SK-N-SH (cell line): ENCODE measurements at regions not wholly inside any gene's neighbourhood (a gene's known extent, or its start where the extent isn't known, plus 50 kb on each side); places are given as distances from the start of the nearest gene placed in this dataset.

Experiments used
- CTCF ChIA-PET: fragments of 300-600, 350-600 bp; formaldehyde crosslinking; extraction: SDS; loops from one replicate; lab custom pipeline; 2021; lab: Yijun Ruan, JAX
- POLR2A ChIA-PET: fragments of 350-600 bp; sonication (Branson Sonifier 250); formaldehyde crosslinking; extraction: SDS; loops from one replicate; lab custom pipeline; 2020; ENCODE audit warnings: antibody characterized with exemption, inconsistent platforms; lab: Yijun Ruan, JAX
- DNase-seq: peaks from one replicate; pipeline ENCODE4 v3.0.0; 2012
- H2AFZ ChIP-seq: fragments of 200-600 bp; sonication (generic); 2 replicates; pipeline ENCODE4 v1.8.1; 2016; ENCODE audit warnings: antibody characterized with exemption, mild to moderate bottlenecking, low read depth
- H3F3A ChIP-seq: fragments of 200-600 bp; sonication (generic); replicated peaks from 2 replicates; pipeline ENCODE3; 2016; ENCODE audit warnings: antibody characterized with exemption, mild to moderate bottlenecking; ENCODE audit not compliant: insufficient read depth
- H3K27ac ChIP-seq, 2 experiments: fragments of 200-500 bp in 1 of 2; fragments of 200-600 bp in 1 of 2; sonication (Bioruptor generic) in 1 of 2; sonication (generic), shearing (Covaris generic) in 1 of 2; 2 replicates each; pipeline versions ENCODE4 v1.5.1 to v1.6.1; 2014 to 2016; ENCODE audit warnings: low read depth in 2 of 2, inconsistent platforms in 1 of 2, low read length in 1 of 2, mild to moderate bottlenecking in 1 of 2, mixed read lengths in 1 of 2
- H3K27me3 ChIP-seq: fragments of 200-600 bp; sonication (generic), shearing (Covaris generic); 2 replicates; pipeline ENCODE4 v1.6.1; 2016; ENCODE audit warnings: mixed run types; ENCODE audit not compliant: insufficient read depth
- H3K36me3 ChIP-seq, 2 experiments: fragments of 200-500 bp in 1 of 2; fragments of 200-600 bp in 1 of 2; sonication (Bioruptor generic) in 1 of 2; sonication (generic) in 1 of 2; replicated peaks in 1 of 2; 2 replicates each; pipeline versions ENCODE3 to v1.5.1; 2014 to 2016; ENCODE audit warnings: low read length in 1 of 2, mild to moderate bottlenecking in 1 of 2; ENCODE audit not compliant: insufficient read depth in 2 of 2, control insufficient read depth in 1 of 2
- H3K4me1 ChIP-seq, 2 experiments: fragments of 200-500 bp in 1 of 2; fragments of 200-600 bp in 1 of 2; sonication (Bioruptor generic) in 1 of 2; sonication (generic), shearing (Covaris generic) in 1 of 2; 2 replicates each; pipeline versions ENCODE4 v1.5.1 to v1.6.1; 2014 to 2016; ENCODE audit warnings: low read depth in 1 of 2, low read length in 1 of 2, mixed run types in 1 of 2; ENCODE audit not compliant: insufficient read depth in 2 of 2, control insufficient read depth in 1 of 2
- H3K4me2 ChIP-seq: fragments of 200-600 bp; sonication (generic), shearing (Covaris generic); 2 replicates; pipeline ENCODE4 v1.6.1; 2017; ENCODE audit warnings: mixed run types
- H3K4me3 ChIP-seq, 2 experiments: fragments of 200-500 bp in 1 of 2; fragments of 200-600 bp in 1 of 2; sonication (Bioruptor generic) in 1 of 2; sonication (generic), shearing (Covaris generic) in 1 of 2; 2 replicates each; pipeline versions ENCODE4 v1.5.1 to v1.8.1; 2014 to 2016; ENCODE audit warnings: low read depth in 2 of 2, inconsistent platforms in 1 of 2, low read length in 1 of 2, mild to moderate bottlenecking in 1 of 2, mixed read lengths in 1 of 2, moderate library complexity in 1 of 2
- H3K79me2 ChIP-seq: fragments of 200-600 bp; sonication (generic); 2 replicates; pipeline ENCODE4 v1.8.1; 2017; ENCODE audit warnings: mild to moderate bottlenecking; ENCODE audit not compliant: insufficient read depth
- H3K9ac ChIP-seq: fragments of 200-600 bp; sonication (generic); 2 replicates; pipeline ENCODE4 v1.6.1; 2017; ENCODE audit warnings: mixed run types
- H3K9me2 ChIP-seq: fragments of 200-600 bp; sonication (generic); 2 replicates; pipeline ENCODE4 v1.6.1; 2017; ENCODE audit warnings: mixed run types
- H3K9me3 ChIP-seq: fragments of 200-600 bp; sonication (generic); 2 replicates; pipeline ENCODE4 v1.6.1; 2017; ENCODE audit warnings: mixed run types, mild to moderate bottlenecking, moderate library complexity
- H4K20me1 ChIP-seq: fragments of 200-600 bp; sonication (generic); 2 replicates; pipeline ENCODE4 v1.6.1; 2017; ENCODE audit warnings: mild to moderate bottlenecking, mixed run types; ENCODE audit not compliant: insufficient read depth
- ELF1 ChIP-seq: IDR thresholded peaks from 2 replicates; pipeline ENCODE4 v1.4.0; 2012
- EZH2phosphoT487 ChIP-seq: fragments of 200-600 bp; sonication (generic); IDR thresholded peaks from 2 replicates; pipeline ENCODE4 v1.6.1; 2017; ENCODE audit warnings: low read depth, mixed run types, mild to moderate bottlenecking, antibody characterized with exemption, moderate library complexity, borderline replicate concordance
- FOSL2 ChIP-seq: IDR thresholded peaks from 2 replicates; pipeline ENCODE4 v1.4.0; 2012; ENCODE audit warnings: low read depth, mild to moderate bottlenecking, moderate library complexity, borderline replicate concordance
- FOXM1 ChIP-seq: IDR thresholded peaks from 2 replicates; pipeline ENCODE4 v1.4.0; 2012; ENCODE audit warnings: low read depth, mild to moderate bottlenecking
- GATA2 ChIP-seq: sonication (generic); formaldehyde crosslinking; IDR thresholded peaks from 2 replicates; pipeline ENCODE4 v1.5.0; 2020; ENCODE audit warnings: mild to moderate bottlenecking, missing genetic modification reagents
- JUND ChIP-seq: IDR thresholded peaks from 2 replicates; pipeline ENCODE4 v1.4.0; 2012
- MAX ChIP-seq: IDR thresholded peaks from 2 replicates; pipeline ENCODE4 v1.4.0; 2012; ENCODE audit warnings: low read depth
- MEF2A ChIP-seq: IDR thresholded peaks from 2 replicates; pipeline ENCODE4 v1.4.0; 2012; ENCODE audit warnings: low read depth, borderline replicate concordance
- MXI1 ChIP-seq: IDR thresholded peaks from 2 replicates; pipeline ENCODE4 v1.6.1; 2012; ENCODE audit warnings: mild to moderate bottlenecking, low read depth, low read length, improper control_type of control experiment
- NFIC ChIP-seq: IDR thresholded peaks from 2 replicates; pipeline ENCODE4 v1.4.0; 2012; ENCODE audit warnings: borderline replicate concordance
- RCOR1 ChIP-seq: fragments of 150-350 bp; IDR thresholded peaks from 2 replicates; pipeline ENCODE4 v1.6.1; 2017; ENCODE audit warnings: antibody characterized with exemption, low read length
- RFX5 ChIP-seq: IDR thresholded peaks from 2 replicates; pipeline ENCODE4 v1.6.1; 2012; ENCODE audit warnings: mild to moderate bottlenecking, improper control_type of control experiment, low read length
- SIN3A ChIP-seq: IDR thresholded peaks from 2 replicates; pipeline ENCODE4 v1.6.1; 2012; ENCODE audit warnings: low read depth, mild to moderate bottlenecking, low read length, moderate library complexity, borderline replicate concordance
- SMC3 ChIP-seq: IDR thresholded peaks from 2 replicates; pipeline ENCODE4 v1.6.1; 2012; ENCODE audit warnings: low read depth, low read length, improper control_type of control experiment
- TAF1 ChIP-seq: IDR thresholded peaks from 2 replicates; pipeline ENCODE4 v1.6.1; 2012; ENCODE audit warnings: low read depth, mild to moderate bottlenecking, low read length, moderate library complexity, borderline replicate concordance
- TCF12 ChIP-seq: IDR thresholded peaks from 2 replicates; pipeline ENCODE4 v1.4.0; 2012
- USF1 ChIP-seq: IDR thresholded peaks from 2 replicates; pipeline ENCODE4 v1.4.0; 2012; ENCODE audit warnings: low read depth, borderline replicate concordance
- USF2 ChIP-seq: fragments of 150-350 bp; IDR thresholded peaks from 2 replicates; pipeline ENCODE4 v1.6.1; 2017; ENCODE audit warnings: antibody characterized with exemption, low read length, low read depth, borderline replicate concordance
- ZBTB33 ChIP-seq: IDR thresholded peaks from 2 replicates; pipeline ENCODE4 v1.4.0; 2012; ENCODE audit warnings: low read depth, borderline replicate concordance
- WGBS: methylation state at CpG from one replicate; pipeline ENCODE4 v1.1.6; 2017; ENCODE audit warnings: low lambda C conversion rate; 5-methylcytosine and 5-hydroxymethylcytosine counted together

GRCh38 chr14:71593966-71594365 is 338.3 kb upstream of the RGS6 start:
- no peaks in the 10 kb centered on the region for H3K9me2 ChIP-seq
- TF ChIP-seq TCF12 = no peak
- TF ChIP-seq FOXM1 = no peak
- no peak for TF ChIP-seq SMC3
- no peak for TF ChIP-seq USF1
- no peak for TF ChIP-seq JUND
- TF ChIP-seq USF2 = no peak
- no peak for TF ChIP-seq GATA2 (CRISPR knock-in tag)
- TF ChIP-seq MEF2A = no peak
- TF ChIP-seq FOSL2 = no peak
- TF ChIP-seq EZH2phosphoT487 = no peak
- TF ChIP-seq ZBTB33 = no peak
- TF ChIP-seq NFIC = no peak
- no peak for TF ChIP-seq ELF1
- TF ChIP-seq TAF1 = no peak
- TF ChIP-seq RCOR1 = no peak
- TF ChIP-seq, all 33 proteins: peak for 0
- H3K4me3 ChIP-seq = no peak overlapping the region
- H3K9me3 ChIP-seq = no peaks in the 10 kb centered on the region
- ChIA-PET CTCF (no interaction called here), POLR2A (interaction anchor here (0.6 to 1.4 kb wide), 2 partner anchors 9 to 69 kb away, joined by 3 read pairs; no protein-coding TSS in a partner anchor)
- H3K36me3 ChIP-seq = peaks cover 0 to 4% of the 10 kb centered on the region in 2 experiments
- 100% methylated on average over 1 of the region's 1 CpG for WGBS
- no peak for DNase-seq
- H4K20me1 ChIP-seq = no peaks in the 10 kb centered on the region
- H3K9ac ChIP-seq = peak overlapping the region; percentile 0; the same call in 1 of the 2 replicates
- no peaks in the 10 kb centered on the region for H3K27me3 ChIP-seq
- H3F3A ChIP-seq = peaks cover 16% of the 10 kb centered on the region
- H3K4me1 ChIP-seq = peaks cover 33 to 40% of the 10 kb centered on the region in 2 experiments
- H3K4me2 ChIP-seq = no peak overlapping the region
- H2AFZ ChIP-seq = no peak overlapping the region
- peak overlapping the region in 1 of 2 experiments; percentile 93; a peak in 2 of 4 replicates for H3K27ac ChIP-seq
- H3K79me2 ChIP-seq = peaks cover 85% of the 10 kb centered on the region

GRCh38 chr14:71594821-71595220 is 337.4 kb upstream of the RGS6 start:
- peaks cover 0 to 9% of the 10 kb centered on the region in 2 experiments for H3K36me3 ChIP-seq
- H3F3A ChIP-seq = peaks cover 16% of the 10 kb centered on the region
- TF ChIP-seq MXI1 (peak; percentile 67; the same call in 1 of the 2 replicates), SIN3A (no peak), RFX5 (no peak), MAX (no peak), USF2 (no peak)
- peak overlapping the region in 1 of 2 experiments; percentile 36; a peak in 3 of 4 replicates for H3K4me3 ChIP-seq
- no peak for DNase-seq
- 71% methylated on average over 3 of the region's 3 CpGs for WGBS
- no peaks in the 10 kb centered on the region for H4K20me1 ChIP-seq
- H3K4me2 ChIP-seq = peak overlapping the region; percentile 70
- no peak overlapping the region; the same call in 1 of the 2 replicates for H2AFZ ChIP-seq
- ChIA-PET POLR2A (interaction anchor here (0.6 to 1.4 kb wide), 3 partner anchors 9 to 176 kb away, joined by 3 to 10 read pairs (median 3); no protein-coding TSS in a partner anchor), CTCF (interaction anchor here (0.7 to 1.4 kb wide), 6 partner anchors 8 to 158 kb away, joined by 3 to 7 read pairs (median 3); no protein-coding TSS in a partner anchor)
- H3K27me3 ChIP-seq = no peaks in the 10 kb centered on the region
- peaks cover 33 to 38% of the 10 kb centered on the region in 2 experiments for H3K4me1 ChIP-seq
- H3K27ac ChIP-seq = peak overlapping the region; percentile 19 to 93; a peak in 3 of 4 replicates
- peak overlapping the region; percentile 0; the same call in 1 of the 2 replicates for H3K9ac ChIP-seq
- H3K79me2 ChIP-seq = peaks cover 85% of the 10 kb centered on the region
- H3K9me2 ChIP-seq = no peaks in the 10 kb centered on the region
- H3K9me3 ChIP-seq = no peaks in the 10 kb centered on the region
